ENCODE measurements at regions not wholly inside any gene's neighbourhood (a gene's known extent, or its start where the extent isn't known, plus 50 kb on each side); places are given as distances from the start of the nearest gene placed in this dataset.

DNA sequence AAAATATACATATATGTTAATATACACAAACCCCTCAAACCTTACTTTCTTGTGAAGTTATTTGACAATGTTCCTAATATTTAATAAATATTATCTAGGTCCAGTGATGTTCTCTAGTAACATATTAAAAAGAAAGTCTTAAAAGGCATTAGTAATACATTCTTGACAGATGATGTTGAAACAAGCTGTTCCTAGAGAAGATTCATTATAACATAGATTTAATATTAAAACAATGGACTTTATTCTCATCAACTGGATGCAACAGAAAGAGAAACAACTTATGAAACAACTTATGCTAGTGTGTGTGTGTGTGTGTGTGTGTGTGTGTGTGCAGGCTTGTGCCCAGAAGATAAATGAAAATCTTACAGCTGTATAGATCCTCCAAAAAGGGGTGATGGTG, 68.5 kb upstream of the PLXNA2 start:
- Histone ChIP-seq H3K27ac (no peak overlapping the region), H3K4me3 (no peak overlapping the region)
- no peak for DNase-seq (ENCODE audit: low spot score)
- TF ChIP-seq CTCF (IDR thresholded peaks at IDR 0.05), result no peak

- DNase-seq (ENCODE audit: low spot score), result no peak
Observed at GRCh38 chr1:208314431-208314830, 70.2 kb upstream of the PLXNA2 start.

DNA sequence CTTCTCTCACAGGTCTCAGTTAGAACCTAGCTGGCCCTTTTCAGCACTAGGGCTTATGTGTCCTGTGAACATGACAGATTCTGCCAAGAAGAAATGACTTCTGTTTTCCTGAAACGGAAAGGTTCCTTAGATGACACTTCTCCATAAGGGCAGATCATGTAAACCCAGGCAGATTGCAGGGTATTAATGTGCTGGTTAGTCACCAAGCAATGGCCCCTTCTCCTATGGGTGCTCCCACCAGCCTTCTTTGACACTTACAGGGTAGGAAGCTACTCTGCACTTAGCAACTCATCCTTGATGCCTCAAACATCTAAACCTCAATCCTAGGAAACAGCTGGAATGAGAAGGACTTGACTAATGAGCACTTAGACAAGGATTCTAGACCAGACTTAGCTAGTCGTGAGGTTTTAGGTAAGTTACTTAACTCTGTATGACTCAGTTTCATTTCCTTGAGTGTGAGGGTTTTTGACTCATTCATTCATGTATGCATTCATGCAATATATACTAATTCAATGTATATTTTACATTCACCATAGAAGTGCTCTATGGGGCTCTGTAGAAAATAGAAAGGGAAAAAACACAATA, 74.1 kb upstream of the PLXNA2 start:
- Histone ChIP-seq H3K4me3 (no peak overlapping the region), H3K27ac (no peak overlapping the region)
- DNase-seq (ENCODE audit: low spot score), result no peak
- no peak for TF ChIP-seq CTCF (IDR thresholded peaks at IDR 0.05)

More at GRCh38 chr1:208314431-208314830, 70.2 kb upstream of the PLXNA2 start:
- TF ChIP-seq CTCF (IDR thresholded peaks at IDR 0.05), result no peak
- Histone ChIP-seq H3K4me3 (no peak overlapping the region), H3K27ac (no peak overlapping the region)

GRCh38 chr1:208324005-208324404, 79.8 kb upstream of the PLXNA2 start:
- no peak for DNase-seq (ENCODE audit: low spot score)
- no peak for TF ChIP-seq CTCF (IDR thresholded peaks at IDR 0.05)
- Histone ChIP-seq H3K27ac (no peak overlapping the region), H3K4me3 (no peak overlapping the region)

- no peak for TF ChIP-seq CTCF (IDR thresholded peaks at IDR 0.05)
- Histone ChIP-seq H3K4me3 (no peak overlapping the region), H3K27ac (no peak overlapping the region)
- no peak for DNase-seq (ENCODE audit: low spot score)
Observed at GRCh38 chr1:208326033-208326432, 81.8 kb upstream of the PLXNA2 start.

DNA sequence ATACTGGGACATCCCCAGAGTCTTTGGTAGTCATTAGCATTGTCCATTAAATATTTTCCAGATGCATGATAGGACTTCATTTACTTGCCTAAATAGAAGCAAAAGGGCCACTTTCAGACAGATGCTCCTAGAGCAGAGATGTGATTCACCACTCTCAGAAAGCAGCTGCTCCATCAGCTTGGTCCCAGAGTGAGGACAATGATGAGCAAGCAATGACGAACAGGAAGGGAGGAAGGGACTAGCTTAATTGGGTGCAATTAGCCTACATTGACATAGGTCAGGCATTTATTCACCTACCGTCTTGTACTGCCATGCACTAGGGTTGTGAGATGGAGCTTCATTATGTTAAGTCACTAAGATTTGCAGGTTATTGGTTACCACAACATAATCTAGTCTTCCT, 85.1 kb upstream of the PLXNA2 start:
- no peak for DNase-seq (ENCODE audit: low spot score)
- no peak overlapping the region for H3K4me3 ChIP-seq
- no peak for TF ChIP-seq CTCF (IDR thresholded peaks at IDR 0.05)
- no peak overlapping the region for H3K27ac ChIP-seq

DNA sequence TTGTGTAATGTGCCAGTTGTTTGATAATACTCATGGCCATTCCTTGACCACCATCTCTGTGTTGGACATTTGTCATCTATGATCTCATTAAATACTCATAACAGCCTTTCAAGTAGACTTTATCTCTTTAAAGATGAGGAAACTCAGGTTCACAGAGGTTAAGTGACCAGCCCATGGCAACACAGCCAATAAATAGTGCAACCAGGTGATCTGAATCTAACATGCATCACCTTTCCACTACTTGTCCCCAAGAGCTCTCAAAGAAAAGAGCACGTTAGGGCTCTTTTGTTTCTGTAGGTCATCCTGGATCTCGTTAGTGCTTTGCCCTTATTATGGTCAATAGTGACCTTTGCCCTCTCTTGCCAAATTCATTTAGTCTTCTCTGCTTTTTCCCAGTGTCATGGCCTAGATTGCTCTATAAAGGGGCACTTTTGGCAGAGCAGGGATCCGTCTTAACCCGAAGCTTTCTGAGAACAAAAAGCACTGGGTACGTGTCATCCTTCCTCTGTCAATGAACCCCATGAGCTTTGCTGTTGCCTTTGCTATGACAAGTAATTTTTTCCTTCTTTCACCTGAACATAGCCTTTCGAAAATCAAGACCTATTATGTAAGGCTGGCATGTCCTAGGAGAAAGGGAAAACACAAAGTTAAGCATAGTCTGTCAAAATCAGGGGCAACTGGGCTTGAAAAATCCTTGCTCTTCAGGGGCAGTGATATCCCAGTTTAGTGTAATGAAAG, 88.0 kb upstream of the PLXNA2 start:
- no peak for TF ChIP-seq CTCF (IDR thresholded peaks at IDR 0.05)
- H3K4me3 ChIP-seq, result no peak overlapping the region
- H3K27ac ChIP-seq, result no peak overlapping the region
- DNase-seq (ENCODE audit: low spot score), result no peak
